Suprapubic skin (tissue), 4 donors: ENCODE measurements at regions not wholly inside any gene's neighbourhood (a gene's known extent, or its start where the extent isn't known, plus 50 kb on each side); places are given as distances from the start of the nearest gene placed in this dataset.
"Not testable (repeated sequence)": the region's sequence is repeated elsewhere in the genome, so short reads cannot be mapped to it uniquely, and the experiment has no call there.

Experiments used
- DNase-seq, 2 donors: peaks; one replicate each; pipeline ENCODE4 v3.0.0-alpha.2; 2019; ENCODE audit warnings: low spot score in 2 of 2
- H3K27ac ChIP-seq: fragments of 200-600 bp; sonication (generic); one replicate; pipeline ENCODE4 v1.5.1; 2019
- H3K27me3 ChIP-seq: fragments of 200-600 bp; sonication (generic); one replicate; pipeline ENCODE4 v1.5.1; 2019
- H3K36me3 ChIP-seq: fragments of 200-600 bp; sonication (generic); one replicate; pipeline ENCODE4 v1.5.1; 2019
- H3K4me1 ChIP-seq: fragments of 200-600 bp; sonication (generic); one replicate; pipeline ENCODE4 v1.5.1; 2019
- H3K4me3 ChIP-seq: fragments of 200-600 bp; sonication (generic); one replicate; pipeline ENCODE4 v1.5.1; 2019; ENCODE audit warnings: mild to moderate bottlenecking
- H3K9me3 ChIP-seq: fragments of 200-600 bp; sonication (generic); one replicate; pipeline ENCODE4 v1.5.1; 2019
- EP300 ChIP-seq: sonication (generic); formaldehyde crosslinking; IDR thresholded peaks from one replicate; pipeline ENCODE4 v1.6.1; 2017; ENCODE audit warnings: antibody characterized with exemption
- POLR2A ChIP-seq, 2 donors: fragments of 450-650 bp; IDR thresholded peaks; one replicate each; pipeline ENCODE4 v1.6.1; 2017; ENCODE audit warnings: antibody characterized with exemption in 2 of 2, mild to moderate bottlenecking in 2 of 2, moderate library complexity in 2 of 2
- POLR2AphosphoS5 ChIP-seq, 3 donors: sonication (generic); formaldehyde crosslinking; IDR thresholded peaks; one replicate each; pipeline ENCODE4 v1.6.1; 2017; ENCODE audit warnings: antibody characterized with exemption in 3 of 3
- WGBS: methylation state at CpG from one replicate; pipeline ENCODE4 v1.1.5; 2018; 5-methylcytosine and 5-hydroxymethylcytosine counted together
- TF ChIP-seq, protein P1 (sequence below), 2 donors: fragments of 200-600 bp in 1 of 2; fragments of 450-650 bp in 1 of 2; sonication (generic) in 1 of 2; IDR thresholded peaks; one replicate each; pipeline ENCODE4 v1.5.1; 2016 to 2019; ENCODE audit warnings: antibody characterized with exemption in 2 of 2, mild to moderate bottlenecking in 1 of 2, moderate library complexity in 1 of 2

DNA sequence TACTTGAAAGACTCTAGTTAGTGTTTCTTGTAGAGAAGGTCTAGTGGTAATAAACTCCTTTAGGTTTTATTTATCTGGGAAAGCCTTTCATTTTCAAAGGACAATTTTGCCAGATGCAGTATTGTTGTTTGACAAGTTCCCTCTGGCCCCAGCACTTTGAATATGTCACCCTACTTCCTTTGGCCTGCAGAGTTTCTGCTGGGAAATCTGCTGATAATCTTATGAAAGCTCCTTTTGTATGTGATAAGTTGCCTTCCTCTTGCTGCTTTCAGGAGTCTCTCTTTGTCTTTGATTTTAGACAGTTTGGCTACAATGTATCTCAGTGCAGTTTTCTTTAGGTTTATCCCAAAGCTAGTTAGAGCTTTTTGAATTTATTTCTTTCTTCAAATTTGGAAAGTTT is 106.2 kb upstream of the L3MBTL4 start:
- Histone ChIP-seq H3K4me3 (no peak overlapping the region), H3K27ac (no peak overlapping the region), H3K36me3 (no peaks in the 10 kb centered on the region), H3K27me3 (no peaks in the 10 kb centered on the region), H3K9me3 (no peaks in the 10 kb centered on the region), H3K4me1 (no peaks in the 10 kb centered on the region)
- TF ChIP-seq POLR2AphosphoS5 (IDR thresholded peaks at IDR 0.05): no peak
- TF ChIP-seq POLR2A (IDR thresholded peaks at IDR 0.05): no peak
- TF ChIP-seq, protein P1, sequence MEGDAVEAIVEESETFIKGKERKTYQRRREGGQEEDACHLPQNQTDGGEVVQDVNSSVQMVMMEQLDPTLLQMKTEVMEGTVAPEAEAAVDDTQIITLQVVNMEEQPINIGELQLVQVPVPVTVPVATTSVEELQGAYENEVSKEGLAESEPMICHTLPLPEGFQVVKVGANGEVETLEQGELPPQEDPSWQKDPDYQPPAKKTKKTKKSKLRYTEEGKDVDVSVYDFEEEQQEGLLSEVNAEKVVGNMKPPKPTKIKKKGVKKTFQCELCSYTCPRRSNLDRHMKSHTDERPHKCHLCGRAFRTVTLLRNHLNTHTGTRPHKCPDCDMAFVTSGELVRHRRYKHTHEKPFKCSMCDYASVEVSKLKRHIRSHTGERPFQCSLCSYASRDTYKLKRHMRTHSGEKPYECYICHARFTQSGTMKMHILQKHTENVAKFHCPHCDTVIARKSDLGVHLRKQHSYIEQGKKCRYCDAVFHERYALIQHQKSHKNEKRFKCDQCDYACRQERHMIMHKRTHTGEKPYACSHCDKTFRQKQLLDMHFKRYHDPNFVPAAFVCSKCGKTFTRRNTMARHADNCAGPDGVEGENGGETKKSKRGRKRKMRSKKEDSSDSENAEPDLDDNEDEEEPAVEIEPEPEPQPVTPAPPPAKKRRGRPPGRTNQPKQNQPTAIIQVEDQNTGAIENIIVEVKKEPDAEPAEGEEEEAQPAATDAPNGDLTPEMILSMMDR (IDR thresholded peaks at IDR 0.05): no peak
- TF ChIP-seq EP300: no peak
- no peak for DNase-seq

DNA sequence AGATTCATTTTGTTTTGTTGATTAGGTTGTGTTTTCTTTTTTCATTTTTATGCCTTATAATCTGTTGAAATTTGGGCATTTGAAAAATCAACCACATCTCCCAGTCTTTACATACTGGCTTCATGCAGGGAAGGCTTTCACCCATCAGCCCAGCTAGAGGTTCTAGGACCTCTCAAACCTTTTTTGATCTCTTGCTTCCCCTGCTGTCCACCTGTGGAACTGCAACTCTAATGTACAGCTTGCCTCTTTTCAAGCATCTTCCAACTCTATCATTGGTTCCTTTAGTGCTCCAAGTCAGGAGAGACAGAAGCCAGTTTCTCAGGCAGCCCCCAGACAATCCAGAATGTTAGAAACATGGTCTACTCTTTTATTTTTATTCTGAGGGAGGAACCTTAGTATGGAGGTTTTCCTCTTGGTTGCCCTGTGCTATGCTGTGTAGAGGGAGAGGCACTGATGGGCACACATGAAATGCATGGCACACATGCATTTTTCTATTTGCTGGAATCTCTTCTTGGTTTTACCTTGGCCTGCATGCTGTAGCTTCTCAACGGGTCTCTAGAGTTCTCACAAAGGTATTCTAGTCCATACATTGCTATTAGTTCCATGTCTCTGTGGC is 107.2 kb upstream of the L3MBTL4 start:
- DNase-seq: no peak
- WGBS: 72% methylated on average over 1 of the region's 1 CpG
- TF ChIP-seq EP300: no peak
- TF ChIP-seq, protein P1 (IDR thresholded peaks at IDR 0.05): peak; percentile 30 to 62
- H3K4me3 ChIP-seq: no peak overlapping the region
- H3K27me3 ChIP-seq: no peaks in the 10 kb centered on the region
- no peak overlapping the region for H3K27ac ChIP-seq
- H3K36me3 ChIP-seq: no peaks in the 10 kb centered on the region
- no peaks in the 10 kb centered on the region for H3K4me1 ChIP-seq
- no peaks in the 10 kb centered on the region for H3K9me3 ChIP-seq

DNA sequence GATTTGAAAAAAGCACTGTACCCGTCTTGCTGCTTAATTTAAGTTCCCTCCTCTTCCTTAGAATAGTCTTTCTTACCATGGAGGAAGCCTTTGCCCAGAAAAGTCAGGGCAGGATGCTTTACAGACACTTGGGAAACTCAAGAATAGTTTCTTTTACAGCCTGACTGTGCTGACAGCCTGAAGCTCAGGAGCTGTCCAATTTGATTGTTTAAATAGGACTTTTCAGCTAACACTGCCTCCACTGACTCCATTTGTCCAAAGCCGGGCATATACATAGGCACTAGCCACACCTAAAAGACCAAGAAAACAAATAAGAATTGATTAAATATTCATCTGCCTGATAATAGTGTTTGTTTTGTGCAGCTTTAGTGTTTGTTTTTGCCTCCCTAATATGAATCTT is 110.9 kb upstream of the L3MBTL4 start:
- no peak overlapping the region for H3K4me3 ChIP-seq
- H3K27me3 ChIP-seq: no peaks in the 10 kb centered on the region
- no peak for DNase-seq
- H3K4me1 ChIP-seq: no peaks in the 10 kb centered on the region
- H3K36me3 ChIP-seq: no peaks in the 10 kb centered on the region
- no peak overlapping the region for H3K27ac ChIP-seq
- WGBS: 69% methylated on average over 2 of the region's 2 CpGs
- TF ChIP-seq EP300 (no peak), POLR2A (IDR thresholded peaks at IDR 0.05) (no peak), POLR2AphosphoS5 (IDR thresholded peaks at IDR 0.05) (no peak)
- TF ChIP-seq, protein P1 (IDR thresholded peaks at IDR 0.05): no peak
- H3K9me3 ChIP-seq: no peaks in the 10 kb centered on the region

DNA sequence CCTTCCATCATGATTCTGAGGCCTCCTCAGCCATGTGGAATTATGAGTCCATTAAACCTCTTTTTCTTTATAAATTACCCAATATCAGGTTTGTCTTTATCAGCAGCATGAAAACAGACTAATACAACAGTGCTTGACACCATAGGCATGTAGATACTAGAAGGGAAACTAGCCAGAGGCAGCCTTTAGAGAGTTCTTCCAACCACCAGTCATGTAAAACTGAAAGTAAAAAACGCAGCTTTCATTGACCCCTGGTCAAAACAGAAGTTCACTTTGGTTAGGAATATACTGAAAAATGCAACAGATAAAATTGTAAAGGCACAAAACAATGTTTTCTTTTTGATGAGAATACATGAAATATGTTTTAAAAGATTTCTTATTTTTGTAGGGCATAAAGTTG is 122.8 kb upstream of the L3MBTL4 start:
- Histone ChIP-seq H3K27me3 (no peaks in the 10 kb centered on the region), H3K36me3 (no peaks in the 10 kb centered on the region), H3K27ac (no peak overlapping the region), H3K9me3 (no peaks in the 10 kb centered on the region), H3K4me1 (peaks cover 13% of the 10 kb centered on the region), H3K4me3 (no peak overlapping the region)
- 18% methylated on average over 1 of the region's 1 CpG for WGBS
- no peak for TF ChIP-seq POLR2A (IDR thresholded peaks at IDR 0.05)
- TF ChIP-seq, protein P1 (IDR thresholded peaks at IDR 0.05): no peak
- no peak for TF ChIP-seq POLR2AphosphoS5 (IDR thresholded peaks at IDR 0.05)
- no peak for TF ChIP-seq EP300
- no peak for DNase-seq

DNA sequence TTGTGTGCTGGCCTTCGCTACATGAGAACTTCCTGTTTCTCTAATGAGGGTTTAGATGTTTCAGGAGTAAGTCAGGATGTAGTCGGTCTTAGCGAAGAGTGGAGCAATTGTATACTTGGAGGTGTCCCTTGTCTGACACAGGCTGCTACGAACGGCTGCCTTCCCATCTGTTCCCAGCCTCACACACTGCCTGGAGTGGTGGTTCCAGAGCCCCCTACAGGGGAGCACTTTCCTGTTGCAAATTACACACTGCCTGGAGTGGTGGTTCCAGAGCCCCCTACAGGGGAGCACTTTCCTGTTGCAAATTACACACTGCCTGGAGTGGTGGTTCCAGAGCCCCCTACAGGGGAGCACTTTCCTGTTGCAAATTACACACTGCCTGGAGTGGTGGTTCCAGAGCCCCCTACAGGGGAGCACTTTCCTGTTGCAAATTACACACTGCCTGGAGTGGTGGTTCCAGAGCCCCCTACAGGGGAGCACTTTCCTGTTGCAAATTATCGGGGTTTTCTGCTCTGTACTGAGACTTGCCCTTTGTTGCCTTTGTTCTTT is 126.5 kb upstream of the L3MBTL4 start:
- not testable (repeated sequence) for H3K36me3 ChIP-seq, DNase-seq, H3K27ac ChIP-seq, H3K9me3 ChIP-seq, H3K4me3 ChIP-seq, H3K27me3 ChIP-seq
- WGBS: 69% methylated on average over 4 of the region's 6 CpGs
- H3K4me1 ChIP-seq: peaks cover 19% of the 10 kb centered on the region

DNA sequence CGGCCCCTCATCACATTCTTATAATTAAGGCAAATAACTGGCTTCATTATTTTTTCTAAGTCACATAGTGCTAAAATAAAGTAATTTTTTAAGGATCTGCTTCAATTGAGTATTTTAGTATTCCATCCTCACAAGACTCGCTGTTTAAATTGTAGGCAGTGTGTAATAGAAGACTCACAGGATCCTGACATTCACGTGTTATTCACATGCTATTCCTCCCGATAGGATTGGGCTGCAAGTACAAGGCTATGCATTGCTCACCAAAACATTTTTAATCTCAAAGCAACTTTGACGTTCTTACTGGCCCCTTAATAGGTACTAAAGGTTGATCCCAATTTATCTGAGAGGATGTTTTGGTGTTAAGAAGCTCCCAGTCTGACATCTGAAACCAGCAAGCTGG is 127.6 kb upstream of the L3MBTL4 start:
- Histone ChIP-seq H3K4me1 (peaks cover 19% of the 10 kb centered on the region), H3K9me3 (no peaks in the 10 kb centered on the region), H3K36me3 (no peaks in the 10 kb centered on the region), H3K27me3 (no peaks in the 10 kb centered on the region), H3K4me3 (no peak overlapping the region), H3K27ac (no peak overlapping the region)
- DNase-seq: no peak
- TF ChIP-seq EP300: no peak
- 79% methylated on average over 5 of the region's 5 CpGs for WGBS
